AG20443 (cell line): ENCODE measurements at regions not wholly inside any gene's neighbourhood (a gene's known extent, or its start where the extent isn't known, plus 50 kb on each side); places are given as distances from the start of the nearest gene placed in this dataset.
A peak's percentile ranks its signal among the peaks of the same experiment; 100 is the strongest.
"Not testable (repeated sequence)": the region's sequence is repeated elsewhere in the genome, so short reads cannot be mapped to it uniquely, and the experiment has no call there.

Experiments used
- DNase-seq: peaks from one replicate; pipeline ENCODE4 v3.0.0; 2012; ENCODE audit warnings: low spot score, mixed read lengths

DNA sequence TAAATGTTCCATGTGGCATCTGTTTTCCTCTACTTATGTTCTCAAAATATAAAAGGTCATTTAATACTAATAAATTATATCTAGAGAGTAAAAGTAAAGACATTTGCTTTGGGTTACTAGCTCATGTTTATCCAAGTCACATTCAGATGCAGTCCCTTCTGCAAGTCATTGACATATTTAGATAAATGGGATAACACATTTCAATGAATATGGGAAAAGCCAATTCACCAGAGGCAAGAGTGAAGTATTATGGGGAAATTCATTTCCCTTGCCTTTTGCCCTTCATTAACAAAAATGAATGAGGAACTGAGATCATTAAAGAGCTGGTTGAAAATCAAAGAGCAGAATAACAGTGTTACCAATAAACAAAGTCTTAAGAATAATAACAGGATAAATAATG lies 306.2 kb upstream of the FSTL5 start:
- no peak for DNase-seq

DNA sequence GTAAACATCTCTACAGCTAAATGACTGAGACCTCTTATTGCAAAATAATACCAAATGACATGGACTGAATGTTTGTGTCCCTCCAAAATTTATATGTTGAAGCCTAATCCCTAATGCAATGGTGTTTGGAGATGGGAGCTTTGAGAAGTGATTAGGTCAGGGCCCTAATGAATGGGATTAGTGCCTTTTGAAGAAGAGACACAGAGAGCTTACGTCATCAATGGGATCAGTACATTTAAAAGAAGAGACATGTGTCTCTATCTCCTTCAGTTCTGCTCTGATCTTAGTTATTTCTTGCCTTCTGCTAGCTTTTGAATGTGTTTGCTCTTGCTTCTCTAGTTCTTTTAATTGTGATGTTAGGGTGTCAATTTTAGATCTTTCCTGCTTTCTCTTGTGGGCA lies 301.6 kb upstream of the FSTL5 start:
- not testable (repeated sequence) for DNase-seq

- DNase-seq = no peak
Measured at GRCh38 chr4:162461952-162462351, 298.2 kb upstream of the FSTL5 start.

- no peak for DNase-seq
Measured at GRCh38 chr4:162458051-162458450, 294.3 kb upstream of the FSTL5 start.

- no peak for DNase-seq
Measured at GRCh38 chr4:162457071-162457865, 293.5 kb upstream of the FSTL5 start.

DNA sequence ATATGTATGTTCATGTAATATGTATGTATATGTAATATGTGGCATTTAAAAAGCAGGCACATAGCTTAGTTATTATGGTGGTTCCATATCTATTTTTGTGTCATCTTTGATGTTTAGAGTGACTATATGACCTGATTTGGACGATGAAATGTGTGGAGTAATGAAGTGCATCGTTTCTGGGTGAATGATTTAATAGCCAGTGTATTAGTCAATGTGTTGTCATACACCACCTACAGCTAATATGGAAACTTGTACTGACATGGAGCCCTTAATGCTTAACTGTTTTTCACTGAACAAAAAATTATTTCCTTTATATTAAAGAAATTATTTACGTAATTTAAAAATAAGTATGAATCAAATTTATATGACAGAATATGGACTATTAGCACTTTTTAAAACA lies 292.3 kb upstream of the FSTL5 start:
- no peak for DNase-seq

DNA sequence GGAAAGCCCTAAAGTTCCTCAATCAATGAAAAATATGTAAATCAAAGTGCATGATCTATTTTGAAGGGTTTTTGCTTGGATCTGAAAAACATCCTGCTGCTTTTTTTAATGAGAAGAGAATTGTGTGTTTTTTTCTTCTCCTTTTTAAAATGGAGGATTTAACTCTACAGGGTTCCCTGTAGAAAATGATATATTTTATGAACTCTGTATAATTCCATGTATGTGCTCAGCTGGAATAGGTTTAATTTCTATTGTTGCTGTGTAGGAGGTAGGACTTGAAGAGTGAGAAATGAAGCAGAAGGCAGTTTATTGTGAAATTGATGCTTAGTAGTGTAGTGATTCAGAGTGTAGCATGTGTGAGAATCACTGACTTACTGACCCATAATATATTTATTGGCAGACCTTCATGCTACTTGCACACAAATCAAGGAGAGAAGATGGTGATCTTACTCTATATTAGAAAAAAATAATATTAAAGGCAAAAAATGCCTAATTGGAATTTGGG lies 286.8 kb upstream of the FSTL5 start:
- no peak for DNase-seq

GRCh38 chr4:162443510-162443909 lies 279.7 kb upstream of the FSTL5 start:
- no peak for DNase-seq

DNA sequence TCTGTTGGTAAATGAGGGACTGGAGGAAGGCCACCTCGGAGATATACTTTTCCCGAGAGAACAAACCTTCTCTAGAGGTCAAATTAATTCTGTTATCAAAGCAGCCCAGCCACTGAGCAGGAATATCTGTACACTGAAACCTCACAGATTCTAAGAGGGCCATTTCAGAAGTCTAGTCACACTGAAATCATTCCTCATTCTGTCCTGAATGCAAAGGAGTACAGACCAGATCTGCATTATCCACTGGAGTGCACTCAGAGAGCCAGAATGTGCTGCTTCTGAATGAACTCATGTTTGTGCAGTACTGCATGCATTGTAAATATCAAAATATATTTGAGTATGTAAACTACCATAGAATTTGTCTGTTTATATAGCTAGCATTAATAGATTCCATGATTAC lies 278.3 kb upstream of the FSTL5 start:
- no peak for DNase-seq

- no peak for DNase-seq
Measured at GRCh38 chr4:162422312-162422711, 258.5 kb upstream of the FSTL5 start.

DNA sequence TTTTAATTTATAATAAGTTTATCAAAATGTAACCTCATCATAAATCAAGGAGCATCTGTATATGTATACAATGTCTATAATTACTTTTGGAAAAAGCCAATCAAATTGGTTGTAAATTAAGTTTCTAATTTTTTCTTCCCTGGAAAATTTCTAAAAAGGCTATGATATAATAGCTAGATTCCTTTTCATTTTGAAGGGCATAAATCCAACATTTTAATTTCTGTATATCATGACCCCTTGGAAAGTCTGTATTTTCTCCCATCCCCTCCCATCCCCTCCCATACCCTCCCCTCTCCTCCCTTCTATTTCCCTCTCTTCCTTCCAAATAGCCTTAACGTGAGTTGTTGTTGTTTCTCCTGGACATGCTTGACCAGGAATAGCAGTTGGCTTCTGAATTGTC lies 247.1 kb upstream of the FSTL5 start:
- no peak for DNase-seq

- DNase-seq = peak; percentile 5
Measured at GRCh38 chr4:162409048-162409447, 245.2 kb upstream of the FSTL5 start.

- no peak for DNase-seq
Measured at GRCh38 chr4:162408309-162408708, 244.5 kb upstream of the FSTL5 start.

DNA sequence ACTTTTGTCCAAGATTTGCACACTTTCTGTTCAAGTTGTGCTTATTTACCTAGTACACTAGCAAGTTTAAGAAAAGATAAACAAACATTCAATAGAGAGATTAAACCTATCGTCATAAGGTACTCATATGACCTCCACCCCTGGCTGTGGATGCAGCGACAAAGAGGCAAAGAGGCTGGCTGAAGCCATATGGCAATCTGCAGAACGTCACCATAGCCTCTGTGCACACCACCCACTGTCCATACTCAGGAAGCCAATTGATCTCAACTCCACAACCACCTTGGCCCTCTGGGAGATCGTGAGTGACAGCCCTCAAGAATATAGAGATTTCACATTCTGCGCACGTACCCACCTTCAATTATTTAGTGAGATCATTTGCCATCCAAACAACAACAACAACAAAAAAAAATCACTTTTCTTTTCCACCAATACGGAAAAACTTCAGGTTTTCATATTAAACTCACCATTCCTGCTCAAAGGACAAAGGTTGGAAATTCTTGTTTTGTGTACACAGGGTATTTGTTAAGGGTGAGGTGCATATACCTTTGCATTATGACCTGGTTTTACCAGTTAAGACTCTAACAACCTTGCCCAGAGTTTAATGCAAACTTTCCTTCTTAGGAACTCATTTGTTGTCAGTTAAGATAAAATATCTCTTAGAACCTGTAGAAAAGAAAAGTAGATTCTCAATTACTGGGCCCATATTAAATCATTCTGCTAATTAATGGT lies 243.0 kb upstream of the FSTL5 start:
- no peak for DNase-seq

GRCh38 chr4:162403932-162404331 lies 240.1 kb upstream of the FSTL5 start:
- no peak for DNase-seq

DNA sequence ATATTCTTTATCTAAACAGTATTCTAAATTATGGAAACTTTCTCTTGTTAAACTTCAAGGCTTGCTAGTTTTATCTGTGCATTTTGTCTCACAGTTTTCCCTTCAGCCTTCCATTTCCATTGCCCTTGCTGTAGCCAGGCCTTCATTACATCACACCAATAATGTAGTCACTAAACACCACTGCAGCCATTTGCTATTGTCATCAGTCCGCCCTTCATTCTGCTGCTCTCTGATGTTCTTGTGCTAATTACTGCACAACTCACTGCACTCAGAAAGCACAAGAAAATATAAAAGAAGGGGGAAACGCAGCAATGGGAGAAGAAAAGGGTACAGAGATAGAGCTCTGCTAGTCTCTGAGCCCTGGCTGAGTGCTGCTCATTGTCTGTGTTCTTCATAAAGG lies 239.6 kb upstream of the FSTL5 start:
- no peak for DNase-seq

DNA sequence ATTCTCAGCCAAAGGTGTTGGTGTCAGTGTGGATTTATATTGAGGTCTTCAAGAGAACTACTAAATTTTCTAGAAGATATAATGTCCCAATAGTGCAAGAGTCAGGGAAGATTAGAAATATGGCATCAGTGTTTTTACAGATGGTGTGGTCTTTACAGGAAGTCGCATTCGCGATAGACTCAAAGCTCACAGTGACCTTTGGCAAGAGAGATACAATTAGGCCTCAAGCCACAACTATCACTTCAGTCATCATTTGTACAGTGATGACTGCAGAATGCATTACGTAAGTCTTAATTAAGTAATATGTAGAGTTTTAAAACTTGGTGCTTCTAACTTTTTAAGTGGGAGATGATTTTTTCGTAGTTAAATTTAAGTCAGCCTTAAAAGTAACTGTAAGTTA lies 237.2 kb upstream of the FSTL5 start:
- no peak for DNase-seq

GRCh38 chr4:162392946-162393345 lies 229.1 kb upstream of the FSTL5 start:
- DNase-seq = no peak

DNA sequence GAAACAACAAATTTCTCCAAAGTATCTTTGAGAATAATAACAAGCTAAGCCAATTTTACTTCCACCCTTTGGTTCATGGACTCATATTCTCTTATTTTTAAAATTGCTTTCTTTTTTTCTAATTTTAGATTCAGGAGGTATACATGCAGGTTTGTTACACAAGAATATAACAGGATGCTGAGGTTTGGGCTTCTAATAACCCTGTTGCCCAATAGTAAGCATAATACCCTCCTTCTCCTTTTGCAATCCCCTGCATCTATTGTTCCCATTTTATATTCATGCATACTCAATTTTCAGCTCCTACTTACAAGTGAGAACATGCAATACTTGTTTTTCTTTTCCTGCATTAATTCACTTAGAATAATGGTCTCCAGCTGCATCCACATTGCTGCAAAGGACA lies 202.3 kb upstream of the FSTL5 start:
- no peak for DNase-seq

DNA sequence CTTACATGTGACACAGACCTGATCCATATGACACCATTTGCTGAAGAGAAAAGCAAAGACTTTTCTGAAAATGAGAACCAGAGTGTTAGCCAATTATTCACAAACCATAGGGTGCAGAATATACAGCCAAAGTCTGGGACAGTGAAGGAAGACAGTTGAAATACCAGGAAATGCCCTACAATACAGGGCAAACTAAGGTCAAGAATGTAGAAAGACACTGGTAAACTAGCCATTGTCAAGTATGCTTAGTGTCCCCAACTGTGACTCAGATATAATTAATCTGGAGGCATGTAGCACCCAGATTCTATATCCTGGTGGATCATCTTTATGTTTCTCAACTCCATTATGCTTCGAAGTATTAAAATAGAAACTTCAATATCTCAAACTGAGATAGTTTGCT lies 200.9 kb upstream of the FSTL5 start:
- no peak for DNase-seq

- no peak for DNase-seq
Measured at GRCh38 chr4:162360369-162361149, 196.8 kb upstream of the FSTL5 start.

DNA sequence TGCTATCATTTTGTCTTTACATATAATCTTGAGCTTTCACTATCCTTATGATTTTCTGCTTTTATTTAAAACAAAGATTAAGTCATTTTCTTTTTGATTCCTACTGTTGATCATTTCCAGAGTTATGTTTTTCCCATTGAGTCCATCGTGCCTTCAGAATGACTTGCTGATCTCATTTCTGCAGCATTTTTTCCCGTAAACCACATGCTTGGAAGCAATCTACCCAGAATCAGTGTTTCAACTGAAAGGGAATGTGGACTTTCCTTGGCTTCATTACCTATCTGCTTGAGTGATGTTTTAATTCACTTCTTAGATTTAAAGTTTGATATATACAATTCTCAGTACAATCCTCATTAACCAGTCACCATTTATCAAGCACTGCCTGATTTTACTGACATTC lies 192.4 kb upstream of the FSTL5 start:
- no peak for DNase-seq
